Eye (tissue), 1 donor: ENCODE measurements at regions not wholly inside any gene's neighbourhood (a gene's known extent, or its start where the extent isn't known, plus 50 kb on each side); places are given as distances from the start of the nearest gene placed in this dataset.
"Not testable (repeated sequence)": the region's sequence is repeated elsewhere in the genome, so short reads cannot be mapped to it uniquely, and the experiment has no call there.

Source experiments
- DNase-seq: peaks from one replicate; pipeline ENCODE4 v3.0.0-alpha.2; 2015

DNA sequence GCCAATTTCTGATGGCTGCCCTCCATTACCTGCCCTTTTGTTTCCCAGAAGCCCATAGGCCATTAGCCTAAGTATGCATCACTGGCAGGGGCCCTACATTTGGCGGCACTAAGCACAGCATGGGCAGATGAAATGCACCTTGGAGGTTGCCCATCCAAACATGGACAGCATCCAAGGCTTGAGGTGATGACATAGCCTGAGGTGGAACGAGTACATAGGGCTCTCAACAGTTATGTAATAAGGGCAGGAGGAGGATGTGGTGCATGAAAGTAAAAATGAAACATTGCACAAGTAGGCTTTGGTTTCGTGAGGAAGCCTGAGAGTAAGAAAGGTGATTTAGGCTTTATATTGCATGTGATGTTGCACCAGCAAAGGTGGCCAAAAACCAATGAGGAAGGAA, 148.1 kb downstream of the FAM76B start:
- no peak for DNase-seq

DNA sequence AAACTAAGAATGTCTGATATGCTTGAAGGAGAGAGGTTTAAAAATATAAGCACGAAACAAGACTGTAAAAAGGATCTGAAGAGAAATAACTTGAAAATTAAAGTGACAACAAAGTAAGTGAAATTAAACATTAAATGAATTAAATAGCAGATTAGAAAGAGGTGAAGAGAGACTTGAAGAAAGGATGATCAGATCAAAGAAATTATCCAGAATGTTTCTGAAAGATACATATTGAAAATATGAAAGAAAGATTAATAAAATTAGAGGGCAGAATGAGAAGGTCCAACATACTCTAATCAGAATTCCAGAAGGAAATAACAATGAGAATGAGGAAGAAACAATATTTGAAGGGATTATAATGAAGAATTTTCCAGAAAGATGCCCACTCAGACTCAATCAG, 151.1 kb downstream of the FAM76B start:
- no peak for DNase-seq

DNA sequence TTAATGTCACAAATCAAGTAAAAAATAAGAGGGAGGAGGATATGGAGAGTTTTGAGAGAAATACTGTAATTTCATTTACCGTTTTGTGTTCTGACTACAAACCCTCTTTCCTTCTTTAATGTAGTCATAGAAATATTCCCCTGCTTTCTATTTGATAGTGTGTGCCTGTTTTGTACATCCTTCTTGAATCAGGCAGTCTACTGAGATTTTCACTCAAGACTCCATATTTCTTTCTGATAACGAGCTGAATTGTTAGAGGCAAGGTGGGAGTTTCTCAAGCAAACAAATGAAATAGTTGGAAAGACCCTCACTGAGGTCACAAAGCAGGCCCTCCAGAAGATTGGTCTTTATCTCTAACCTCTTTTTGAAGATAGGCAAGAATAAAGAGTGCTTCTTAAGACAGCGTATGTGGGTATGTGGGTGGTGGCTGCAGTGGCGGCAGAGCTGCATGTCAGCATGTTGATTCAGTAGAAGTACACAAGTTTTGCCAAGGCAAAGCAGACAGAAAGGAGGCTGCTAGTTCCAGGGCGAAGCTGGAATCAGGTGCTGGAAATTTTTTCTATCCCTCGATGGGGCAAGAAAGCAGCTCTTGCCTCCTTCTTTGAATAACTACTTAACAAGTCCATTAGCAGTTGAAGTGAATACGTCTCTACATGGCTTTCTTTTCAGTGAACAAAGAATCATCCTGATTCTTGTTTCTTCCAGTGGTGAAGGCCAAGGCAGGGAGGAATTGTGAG, 164.2 kb downstream of the FAM76B start:
- peak; percentile 14 for DNase-seq

DNA sequence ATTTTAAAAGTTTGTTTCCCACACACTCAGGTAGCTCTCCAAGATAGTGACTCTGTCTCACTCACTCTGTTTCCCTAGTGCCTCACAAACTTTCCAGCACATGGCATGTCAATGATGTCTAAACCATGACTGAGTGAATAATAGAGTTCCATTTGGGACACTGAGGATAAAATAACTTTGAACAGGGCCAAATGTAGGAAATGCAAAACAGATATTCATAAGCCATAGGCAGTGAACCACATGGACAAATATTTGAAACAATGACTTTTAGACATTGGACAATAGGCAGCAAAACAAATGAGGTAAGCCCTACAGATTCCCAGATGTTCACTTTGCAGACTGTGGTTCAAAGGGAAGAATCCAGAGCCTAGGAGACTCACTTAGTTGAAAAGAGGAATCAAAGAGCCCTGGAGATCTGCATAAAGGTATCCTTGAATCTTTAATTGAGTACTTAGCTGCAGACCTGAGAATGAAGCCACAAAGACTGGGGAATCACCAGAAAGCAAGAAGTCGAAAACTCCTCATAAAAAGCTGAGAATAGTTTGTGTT, 173.3 kb downstream of the FAM76B start:
- DNase-seq, result no peak

DNA sequence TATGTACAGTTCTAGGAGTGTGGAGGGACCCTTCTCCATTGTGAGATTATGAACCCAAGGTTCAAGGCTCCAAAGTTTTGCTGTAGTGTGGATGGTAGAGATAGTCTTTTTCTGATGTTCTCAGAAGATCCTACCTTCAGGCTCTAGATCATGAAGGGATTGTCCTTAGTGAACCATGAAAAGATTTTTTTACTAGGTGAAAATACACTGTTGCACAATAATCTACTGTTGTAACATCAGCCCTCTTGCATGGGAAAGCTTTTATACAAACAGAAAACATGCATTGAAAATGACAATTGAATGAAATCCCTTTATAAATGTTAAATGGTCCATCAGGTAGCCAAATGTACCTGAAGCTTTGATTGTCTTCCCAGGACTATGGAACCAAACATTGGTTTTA, 177.8 kb downstream of the FAM76B start:
- DNase-seq, result no peak

DNA sequence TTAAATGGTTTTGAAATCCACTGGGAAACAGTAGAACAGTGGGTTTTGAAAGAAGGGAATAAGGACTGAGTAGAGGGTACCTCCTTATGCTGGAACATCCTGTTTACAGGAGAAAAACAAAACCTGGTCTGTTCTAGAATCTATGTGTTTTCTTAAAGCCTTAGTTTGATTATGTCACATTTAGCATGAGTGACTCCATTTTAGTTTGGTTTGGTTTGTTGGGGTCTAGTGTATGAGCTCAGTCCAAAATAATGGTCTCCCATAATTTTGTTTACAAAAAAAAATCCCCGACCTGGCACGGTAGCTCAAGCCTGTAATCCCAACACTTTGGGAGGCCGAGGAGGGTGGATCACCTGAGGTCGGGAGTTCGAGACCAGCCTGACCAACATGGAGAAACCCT, 179.4 kb downstream of the FAM76B start:
- DNase-seq, result not testable (repeated sequence)

DNA sequence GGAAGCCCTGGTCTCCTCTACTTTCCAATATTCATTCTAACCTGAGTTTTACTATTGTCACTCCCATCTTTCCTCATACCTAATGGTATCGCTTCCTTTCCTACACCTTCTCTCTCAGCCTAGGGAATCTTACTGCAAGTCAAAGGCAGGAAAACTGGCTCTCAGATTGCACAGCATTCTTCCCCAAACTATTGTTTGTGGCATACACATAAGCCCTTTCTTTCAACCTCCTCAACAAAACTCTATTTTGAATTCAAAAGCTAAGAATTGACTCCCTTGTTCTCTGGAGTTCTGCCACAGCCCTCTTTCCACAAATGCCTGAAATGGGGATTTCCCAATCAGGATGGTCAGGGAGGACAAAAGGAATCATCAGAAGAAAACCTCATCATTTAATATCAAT, 181.5 kb downstream of the FAM76B start:
- no peak for DNase-seq

DNA sequence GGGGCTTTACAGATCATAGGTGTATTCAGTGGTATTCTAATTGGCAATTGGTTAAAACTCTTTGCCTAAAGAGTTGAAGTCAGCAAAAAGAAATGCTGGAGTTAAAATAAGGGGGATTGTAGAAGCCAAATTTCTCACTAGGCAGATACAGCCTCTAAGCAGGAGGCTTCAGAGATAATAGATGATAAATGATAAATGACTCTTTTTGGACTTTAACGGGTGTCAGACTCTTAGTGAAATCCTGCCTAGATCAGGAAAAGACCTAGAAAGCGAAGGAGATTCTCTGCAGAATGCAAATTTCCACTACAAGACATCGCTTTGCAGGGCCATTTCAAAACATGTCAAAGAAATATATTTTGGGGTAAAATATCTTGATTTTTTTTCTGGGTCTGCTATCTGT, 182.8 kb downstream of the FAM76B start:
- no peak for DNase-seq

DNA sequence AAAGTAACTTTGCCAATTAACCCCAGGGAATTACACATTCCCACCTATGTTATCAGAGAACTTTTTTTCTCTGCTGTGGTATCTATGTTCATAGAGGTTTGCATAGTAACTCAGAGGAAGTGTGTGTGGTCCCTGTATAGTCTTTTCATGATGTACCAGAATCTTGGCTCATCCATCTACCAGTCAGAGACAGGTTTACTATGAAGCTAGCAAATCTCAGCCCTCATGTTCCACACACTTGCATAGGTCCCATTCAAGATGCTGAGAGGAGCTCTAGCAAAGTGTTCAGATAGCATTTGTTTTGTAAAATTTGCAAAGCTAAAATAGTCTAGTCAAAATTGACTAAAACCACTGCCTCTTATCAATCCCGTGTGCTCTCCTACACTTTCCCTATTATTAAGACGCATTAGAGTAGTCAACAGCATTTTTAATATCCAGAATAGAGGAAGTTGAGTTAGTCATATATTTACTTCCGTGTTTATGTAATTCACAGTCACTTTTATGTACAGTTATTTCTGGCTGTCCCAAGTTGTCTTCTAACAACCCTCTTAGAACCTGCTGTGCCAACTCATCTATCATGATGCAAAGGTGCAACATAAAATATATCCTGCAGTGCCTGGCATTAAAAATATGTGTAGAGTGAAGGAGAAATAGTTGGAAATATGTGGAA, 184.2 kb downstream of the FAM76B start:
- no peak for DNase-seq

DNA sequence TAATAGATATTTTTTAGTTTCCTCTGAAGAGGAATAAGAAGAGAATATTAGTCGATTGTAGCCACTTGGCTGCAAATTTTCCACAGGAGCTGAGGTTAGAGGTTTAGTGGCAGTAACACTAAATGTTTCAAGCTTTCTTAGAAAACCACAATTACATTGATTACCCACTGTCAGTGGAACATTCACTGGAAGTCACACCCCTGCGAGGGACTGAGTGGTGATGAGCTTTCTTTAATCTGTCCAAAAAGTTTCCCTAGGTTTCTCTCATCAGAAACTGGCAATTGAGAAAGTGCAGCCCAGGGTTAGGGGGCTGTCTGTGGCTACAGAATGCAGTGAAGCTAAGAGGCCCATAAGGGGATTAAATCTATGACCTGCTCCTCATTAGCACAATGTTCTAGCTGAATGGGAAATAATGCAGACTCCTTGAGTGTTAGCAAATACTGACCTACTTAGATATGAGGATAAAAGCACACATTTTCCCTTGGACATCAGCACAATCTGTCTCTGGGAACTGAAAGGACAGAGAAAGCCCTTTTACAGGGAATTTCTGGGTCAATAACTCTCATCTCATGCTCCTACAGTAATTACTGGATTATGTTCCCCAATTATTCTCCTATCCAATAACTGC, 189.5 kb downstream of the FAM76B start:
- peak; percentile 89 for DNase-seq

DNA sequence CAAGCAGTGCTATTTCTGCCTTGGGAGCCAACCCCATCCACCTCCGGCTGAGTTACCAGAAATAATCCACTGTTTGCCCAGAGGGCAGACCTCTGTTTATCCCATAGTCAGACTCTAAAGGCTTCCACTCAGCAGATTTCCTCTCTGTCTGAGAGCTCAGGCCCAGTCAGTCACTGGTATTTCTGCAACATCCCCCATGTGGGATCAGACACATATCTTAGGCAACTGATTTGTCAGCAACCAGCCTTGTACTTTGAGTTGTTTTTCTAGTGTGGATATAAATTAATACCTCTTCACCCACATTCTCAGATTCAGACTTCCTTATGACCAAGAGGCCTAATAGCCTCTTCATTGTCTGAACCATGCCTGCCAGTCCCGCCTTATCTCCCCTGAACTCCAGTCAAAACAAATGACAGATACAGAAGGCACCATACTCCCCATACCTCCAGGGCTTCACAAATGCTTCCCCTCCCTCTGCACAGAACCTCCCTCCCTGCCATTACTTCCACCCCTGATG, 193.6 kb downstream of the FAM76B start:
- DNase-seq, result no peak

DNA sequence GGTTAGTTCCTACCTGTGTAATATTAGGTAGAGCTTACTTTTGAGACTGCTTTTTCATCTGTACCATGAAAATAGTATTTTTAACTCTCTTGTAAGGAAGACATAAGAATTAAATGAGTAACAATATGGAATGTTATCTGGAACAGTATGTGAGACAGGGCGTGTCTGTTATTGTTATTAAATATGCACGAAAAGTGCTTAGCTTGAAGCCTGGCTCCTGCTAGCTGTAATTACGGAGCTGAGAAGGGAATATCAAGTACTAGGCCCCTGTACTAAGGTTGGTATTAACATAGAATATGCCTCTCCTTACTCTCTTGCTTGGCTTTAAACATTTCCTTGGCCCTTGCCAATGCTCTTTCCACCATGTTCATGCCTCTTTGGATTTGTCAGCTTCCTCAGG, 194.0 kb downstream of the FAM76B start:
- no peak for DNase-seq

DNA sequence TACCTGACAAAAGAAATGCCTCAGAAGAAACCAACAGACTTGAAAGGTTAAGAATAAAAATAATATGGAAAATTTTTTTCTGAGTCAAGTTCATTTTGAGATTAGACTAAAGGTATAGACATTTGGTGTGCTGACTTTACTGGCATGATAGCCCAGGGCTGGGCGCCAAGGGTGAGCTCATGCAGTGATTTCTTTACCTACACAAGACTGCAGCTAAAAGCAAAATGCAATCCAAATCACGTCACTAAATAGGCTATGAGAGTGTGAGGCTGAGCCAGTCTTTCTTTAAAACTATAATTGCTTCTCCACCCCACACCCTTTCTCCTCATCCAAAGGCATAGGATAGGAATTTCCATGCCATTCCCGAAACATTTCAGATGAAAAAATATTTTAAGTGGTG, 196.5 kb downstream of the FAM76B start:
- peak; percentile 56 for DNase-seq

DNA sequence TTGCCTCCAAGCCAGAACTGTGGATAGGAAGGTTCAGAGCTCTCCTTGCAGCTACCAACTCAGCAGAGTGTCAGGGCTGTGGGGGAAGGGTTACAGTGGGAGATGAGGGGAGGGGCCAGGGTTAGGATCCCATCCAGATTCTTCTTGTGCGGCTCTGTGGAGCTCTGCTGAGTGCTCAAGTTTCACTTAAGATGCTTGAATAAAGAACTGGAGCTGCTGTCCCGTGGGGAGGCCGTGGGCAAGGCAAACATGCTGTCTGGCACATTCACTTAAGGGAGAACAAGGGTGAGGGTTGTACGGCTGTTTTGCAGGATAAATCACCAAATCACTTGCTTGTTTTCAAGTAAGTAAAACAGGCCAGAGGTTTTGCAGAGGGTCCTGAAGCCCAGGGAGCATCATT, 197.1 kb downstream of the FAM76B start:
- peak; percentile 82 for DNase-seq

DNA sequence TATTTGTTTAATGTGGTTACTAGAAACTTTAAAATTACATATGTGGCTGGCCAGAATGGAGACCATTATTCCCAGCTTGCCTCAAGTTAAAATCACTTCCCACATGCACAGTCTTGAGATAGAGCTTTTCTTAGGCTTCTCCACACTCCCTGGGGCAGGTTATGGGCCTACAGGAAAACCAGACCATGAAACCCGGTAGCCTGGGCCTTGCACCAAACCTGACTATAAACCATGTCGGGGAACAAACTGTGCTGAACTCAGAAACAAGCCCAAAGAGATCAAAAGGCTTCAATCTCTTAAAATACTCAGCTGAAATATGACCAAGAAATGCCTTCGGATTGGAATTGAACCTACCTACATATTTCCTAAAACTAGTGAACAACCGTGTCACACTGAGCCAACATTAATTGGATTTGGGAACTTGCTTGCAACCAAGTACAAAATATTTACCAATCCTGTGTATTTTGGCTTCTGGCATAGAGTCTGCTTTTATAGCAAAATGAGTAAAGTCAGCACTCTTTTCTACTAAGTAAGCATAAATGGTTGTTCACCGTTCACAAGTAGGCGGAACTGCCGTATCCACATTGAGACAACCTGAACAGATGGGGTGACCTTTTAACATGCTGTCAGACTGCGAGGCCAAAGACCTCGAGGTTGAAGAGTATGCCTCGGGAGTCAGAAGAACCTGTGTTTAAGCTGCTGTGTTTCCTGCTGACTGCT, 199.5 kb downstream of the FAM76B start:
- no peak for DNase-seq

DNA sequence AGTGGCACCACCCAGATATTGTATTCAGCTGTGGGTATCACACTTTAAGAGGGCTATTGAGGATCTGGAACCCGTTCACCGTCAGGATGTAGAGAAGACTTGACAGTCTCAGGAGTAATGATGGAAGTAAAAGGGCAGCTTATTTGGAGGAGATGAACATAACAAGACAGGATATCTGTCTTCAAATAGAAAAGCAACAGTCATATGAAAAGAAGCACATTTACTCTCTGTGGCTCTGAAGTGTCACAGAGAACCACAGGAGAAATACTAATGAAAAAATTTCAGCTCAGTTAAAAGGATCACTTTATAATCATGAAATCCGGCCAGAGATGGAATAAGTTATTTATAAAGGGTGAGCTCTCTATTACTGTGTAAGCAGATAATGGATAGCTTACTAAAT, 200.8 kb downstream of the FAM76B start:
- no peak for DNase-seq

DNA sequence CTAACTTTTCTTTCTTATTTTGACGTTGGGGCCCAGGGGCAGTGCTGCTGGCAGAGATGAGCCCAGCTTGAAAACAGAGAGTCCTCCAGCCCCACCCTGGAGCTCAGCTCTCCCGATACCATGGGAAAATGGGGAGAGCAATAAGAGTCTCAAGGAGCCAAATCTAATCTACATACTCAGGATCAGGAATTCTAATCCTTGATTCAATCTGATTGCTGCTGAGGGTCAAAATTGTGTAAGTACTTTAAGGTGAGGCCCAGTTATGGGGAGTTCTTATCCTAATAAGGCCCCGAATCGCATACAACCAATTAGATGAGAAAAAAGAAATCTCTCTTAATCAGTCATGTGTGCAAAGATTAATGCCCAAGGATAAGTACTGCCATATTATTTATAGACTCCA, 202.9 kb downstream of the FAM76B start:
- DNase-seq, result peak; percentile 68

DNA sequence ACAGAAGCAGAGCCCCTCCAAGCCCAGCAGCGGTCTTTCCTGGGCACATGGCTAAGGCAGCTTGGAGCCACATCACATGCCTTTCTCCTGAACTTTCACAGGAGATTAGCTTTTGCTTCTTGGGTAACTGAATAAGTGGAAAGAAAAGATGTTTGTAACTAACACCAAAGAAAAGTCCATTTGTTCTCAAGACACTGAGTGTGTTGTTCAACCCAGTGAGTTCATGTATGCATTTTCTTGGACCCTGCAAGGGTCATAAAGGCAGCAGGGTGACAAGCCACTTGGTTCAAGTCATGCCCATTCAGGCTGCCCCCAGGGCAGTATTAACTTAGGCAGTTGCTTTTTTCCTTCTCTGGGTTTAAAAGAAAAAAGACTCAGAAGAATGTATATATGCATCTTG, 203.4 kb downstream of the FAM76B start:
- DNase-seq, result no peak

DNA sequence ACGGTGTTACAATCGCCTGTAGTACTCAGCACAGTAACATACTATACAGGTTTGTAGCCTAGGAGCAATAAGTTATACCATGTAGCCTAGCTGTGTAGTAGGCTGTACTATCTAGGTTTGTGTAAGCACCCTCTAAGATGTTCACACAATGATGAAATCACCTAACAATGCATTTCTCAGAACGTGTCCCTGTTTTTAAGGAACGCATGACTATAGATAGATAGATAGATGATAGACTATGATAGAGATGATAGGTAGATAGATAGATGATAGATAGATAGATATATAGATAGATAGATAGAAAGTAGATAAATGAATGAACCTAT, 203.9 kb downstream of the FAM76B start:
- no peak for DNase-seq

DNA sequence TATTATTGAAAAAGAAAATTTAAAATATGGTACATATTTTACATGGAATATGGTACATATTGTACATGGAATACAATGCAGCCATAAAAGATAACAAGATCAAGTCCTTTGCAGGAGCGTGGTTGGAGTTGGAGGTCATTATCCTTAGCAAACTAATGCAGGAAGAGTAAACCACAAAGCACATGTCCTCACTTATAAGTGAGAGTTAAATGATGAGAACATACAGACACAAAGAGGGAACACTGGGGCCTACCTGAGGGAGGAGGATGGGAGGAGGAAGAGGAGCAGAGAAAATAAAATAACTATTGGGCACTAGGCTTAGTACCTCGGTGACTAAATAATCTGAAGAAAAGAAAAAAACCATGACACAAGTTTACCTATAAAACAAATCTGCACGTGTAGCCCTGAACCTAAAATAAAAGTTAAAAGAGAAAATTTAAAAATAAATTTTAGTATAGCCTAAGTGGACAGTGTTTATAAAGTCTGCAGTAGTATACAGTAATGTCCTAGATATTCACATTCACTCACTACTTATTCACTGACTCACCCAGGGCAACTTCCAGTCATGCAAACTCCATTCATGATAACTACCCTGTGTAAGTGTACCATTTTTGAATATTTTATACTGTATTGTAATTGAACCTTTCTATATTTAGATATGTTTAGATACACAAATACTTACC, 204.4 kb downstream of the FAM76B start:
- DNase-seq, result no peak

DNA sequence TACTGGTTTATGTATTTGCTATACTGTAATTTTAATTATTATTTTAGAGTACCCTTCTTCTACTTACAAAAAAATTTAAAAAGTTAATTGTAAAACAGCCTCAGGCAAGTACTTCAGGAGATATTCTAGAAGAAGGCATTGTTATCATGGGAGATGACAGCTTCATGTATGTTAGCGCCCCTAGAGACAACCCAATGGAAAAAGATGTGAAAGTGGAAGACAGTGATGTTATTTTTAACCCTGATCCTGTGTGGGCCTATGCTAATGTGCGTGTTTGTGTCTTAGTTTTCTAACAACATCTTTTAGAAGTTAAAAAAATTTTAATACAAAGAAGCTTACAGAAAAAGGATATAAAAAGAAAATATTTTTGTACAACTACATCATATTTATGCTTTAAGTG, 205.0 kb downstream of the FAM76B start:
- DNase-seq, result no peak

DNA sequence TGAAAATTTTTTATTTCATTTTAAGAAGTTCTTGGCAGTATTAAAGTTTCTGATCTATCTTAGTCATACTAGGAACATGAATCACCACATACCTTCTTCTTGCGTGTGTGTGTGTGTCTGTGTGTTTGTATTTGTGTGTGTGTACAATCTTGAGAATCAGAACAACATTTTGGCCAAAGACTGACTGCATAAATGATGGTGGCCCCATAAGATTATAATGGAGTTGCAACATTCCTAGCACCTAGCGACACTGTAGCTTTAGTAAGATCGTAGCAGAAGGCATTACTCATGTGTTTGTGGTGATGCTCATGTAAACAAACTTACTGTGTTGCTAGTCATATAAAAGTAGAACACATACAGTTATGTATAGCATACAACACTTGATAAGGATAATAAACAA, 205.4 kb downstream of the FAM76B start:
- DNase-seq, result no peak
